Naive thymus-derived CD8-positive, alpha-beta T cell (primary cell): ENCODE measurements at regions not wholly inside any gene's neighbourhood (a gene's known extent, or its start where the extent isn't known, plus 50 kb on each side); places are given as distances from the start of the nearest gene placed in this dataset.
"Not testable (repeated sequence)": the region's sequence is repeated elsewhere in the genome, so short reads cannot be mapped to it uniquely, and the experiment has no call there.

ENCODE experiments used
- ATAC-seq, 2 donors: fragments of 150-1000 bp; cut with Tn5 transposase in 1 of 2; sonication (Bioruptor Pico), chemical (Tn5 transposase) in 1 of 2; 1 replicate in 1 of 2; 2 replicates in 1 of 2; pipeline ENCODE4 v1.10.0; 2021; ENCODE audit warnings: mild to moderate bottlenecking in 2 of 2, moderate library complexity in 2 of 2
- POLR2A ChIA-PET: fragments of 350-600 bp; sonication (Branson Sonifier 250); formaldehyde crosslinking; loops from one replicate; lab custom pipeline; 2021; ENCODE audit warnings: antibody characterized with exemption; lab: Charles Lee
- DNase-seq, 10 donors: peaks; one replicate each; pipeline versions ENCODE4 v3.0.0 to v3.0.0-alpha.2; 2020 to 2022
- H3K27ac Mint-ChIP-seq, 10 donors: one replicate each; pipeline ENCODE4 v1.8.0; 2020 to 2022; ENCODE audit warnings: mild to moderate bottlenecking in 10 of 10, mixed read lengths in 10 of 10, moderate library complexity in 4 of 10, inconsistent platforms in 1 of 10
- H3K27me3 Mint-ChIP-seq, 5 donors: one replicate each; pipeline ENCODE4 v1.8.0; 2021 to 2022; ENCODE audit warnings: mixed read lengths in 5 of 5
- H3K36me3 Mint-ChIP-seq, 3 donors: one replicate each; pipeline ENCODE4 v1.8.0; 2020 to 2022; ENCODE audit warnings: mixed read lengths in 3 of 3, mild to moderate bottlenecking in 2 of 3, inconsistent platforms in 1 of 3
- H3K4me1 Mint-ChIP-seq, 4 donors: one replicate each; pipeline ENCODE4 v1.8.0; 2021 to 2022; ENCODE audit warnings: mixed read lengths in 4 of 4
- H3K4me3 Mint-ChIP-seq, 10 donors: one replicate each; pipeline ENCODE4 v1.8.0; 2020 to 2022; ENCODE audit warnings: mild to moderate bottlenecking in 10 of 10, mixed read lengths in 10 of 10, moderate library complexity in 6 of 10, inconsistent platforms in 1 of 10
- H3K9me3 Mint-ChIP-seq, 9 donors: one replicate each; pipeline ENCODE4 v1.8.0; 2020 to 2022; ENCODE audit warnings: mixed read lengths in 9 of 9, mild to moderate bottlenecking in 3 of 9, inconsistent platforms in 1 of 9, moderate library complexity in 1 of 9

GRCh38 chr1:22210176-22210575 lies 67.3 kb upstream of the WNT4 start:
- no peak overlapping the region for H3K4me3 Mint-ChIP-seq
- H3K27me3 Mint-ChIP-seq = peaks cover 22 to 77% (median 58%) of the 10 kb centered on the region in 5 donors
- H3K4me1 Mint-ChIP-seq = peaks cover 0 to 5% (median 0%) of the 10 kb centered on the region in 4 donors
- DNase-seq = peak in 1 of 10 donors; percentile 26
- POLR2A ChIA-PET = no interaction called here
- ATAC-seq = no peak
- H3K9me3 Mint-ChIP-seq = peaks cover 0 to 3% (median 0%) of the 10 kb centered on the region in 9 donors
- H3K27ac Mint-ChIP-seq = no peak overlapping the region
- no peaks in the 10 kb centered on the region for H3K36me3 Mint-ChIP-seq

- no peaks in the 10 kb centered on the region for H3K36me3 Mint-ChIP-seq
- no peak overlapping the region for H3K4me3 Mint-ChIP-seq
- peaks cover 0 to 5% (median 0%) of the 10 kb centered on the region in 4 donors for H3K4me1 Mint-ChIP-seq
- H3K27me3 Mint-ChIP-seq = peaks cover 22 to 75% (median 54%) of the 10 kb centered on the region in 5 donors
- ATAC-seq (no peak), DNase-seq (peak in 1 of 10 donors; percentile 34)
- POLR2A ChIA-PET = no interaction called here
- H3K27ac Mint-ChIP-seq = no peak overlapping the region
- H3K9me3 Mint-ChIP-seq = peaks cover 0 to 3% (median 0%) of the 10 kb centered on the region in 9 donors
Measured at GRCh38 chr1:22210636-22211035, 67.7 kb upstream of the WNT4 start.

DNA sequence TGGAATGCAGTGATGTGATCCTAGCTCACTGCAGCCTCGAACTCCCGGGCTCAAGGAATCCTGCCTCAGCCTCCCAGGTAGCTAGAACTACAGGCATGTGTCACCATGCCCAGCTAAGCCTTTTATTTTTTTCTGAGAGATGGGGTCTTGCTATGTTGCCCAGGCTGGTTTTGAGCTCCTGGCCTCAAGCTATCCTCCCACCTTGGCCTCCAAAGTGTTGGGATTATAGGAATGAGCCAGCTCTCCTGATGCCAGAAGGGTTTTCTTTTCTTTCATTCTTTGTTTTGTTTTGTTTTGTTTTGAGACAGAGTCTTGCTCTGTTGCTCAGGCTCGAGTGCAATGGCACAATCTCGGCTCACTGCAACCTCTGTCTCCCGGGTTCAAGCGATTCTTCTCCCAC lies 68.6 kb upstream of the WNT4 start:
- ATAC-seq, H3K9me3 Mint-ChIP-seq, H3K4me1 Mint-ChIP-seq, H3K4me3 Mint-ChIP-seq, H3K27ac Mint-ChIP-seq, POLR2A ChIA-PET, DNase-seq, H3K36me3 Mint-ChIP-seq: not testable (repeated sequence)
- peaks cover 21 to 76% (median 55%) of the 10 kb centered on the region in 5 donors for H3K27me3 Mint-ChIP-seq

DNA sequence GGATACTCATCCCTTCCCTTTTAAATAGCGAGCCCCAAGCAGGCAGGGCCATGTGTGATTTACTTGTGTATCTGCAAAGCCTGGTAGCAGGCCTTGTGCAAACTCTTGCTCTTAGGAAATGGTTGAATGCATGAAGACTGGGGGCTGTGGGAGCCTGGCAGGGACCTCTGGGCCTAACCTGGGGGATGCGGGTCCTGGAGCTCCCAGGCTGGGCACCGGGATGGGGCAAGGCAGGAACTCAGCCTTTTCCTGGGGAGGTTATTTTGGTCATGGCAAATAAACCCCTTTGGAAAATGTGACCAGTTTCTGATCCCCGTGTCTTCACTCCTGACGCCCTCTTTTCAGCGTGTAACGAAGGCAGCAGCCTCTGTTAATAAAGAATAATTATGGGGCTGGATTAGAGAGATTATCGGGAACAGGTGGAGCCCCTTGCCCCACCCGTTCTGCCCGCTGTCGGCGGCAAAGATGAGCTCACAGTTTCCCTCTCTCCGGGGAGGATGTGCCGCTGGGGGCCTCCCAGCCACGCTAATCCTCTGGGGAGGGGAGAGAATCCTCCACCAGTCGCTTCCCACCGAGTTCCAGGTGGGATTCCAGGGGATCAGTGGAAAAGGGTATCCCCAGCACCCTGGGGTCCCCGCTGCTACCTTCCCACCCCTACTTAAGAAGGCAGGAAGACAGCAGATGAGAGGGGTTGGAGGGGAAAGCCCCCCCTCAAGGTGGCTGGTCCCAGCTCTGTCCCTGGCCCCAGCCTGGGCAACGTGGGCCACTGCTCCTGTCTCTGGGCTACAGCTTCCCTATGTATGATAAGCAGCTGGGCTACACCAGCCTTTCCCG lies 69.7 kb upstream of the WNT4 start:
- peaks cover 0 to 3% (median 0%) of the 10 kb centered on the region in 4 donors for H3K4me1 Mint-ChIP-seq
- no peak for ATAC-seq
- peaks cover 19 to 65% (median 43%) of the 10 kb centered on the region in 5 donors for H3K27me3 Mint-ChIP-seq
- no peaks in the 10 kb centered on the region for H3K36me3 Mint-ChIP-seq
- H3K27ac Mint-ChIP-seq = no peak overlapping the region
- POLR2A ChIA-PET = no interaction called here
- no peak overlapping the region for H3K4me3 Mint-ChIP-seq
- peaks cover 0 to 3% (median 0%) of the 10 kb centered on the region in 9 donors for H3K9me3 Mint-ChIP-seq
- peak in 1 of 10 donors; percentile 36 for DNase-seq

DNA sequence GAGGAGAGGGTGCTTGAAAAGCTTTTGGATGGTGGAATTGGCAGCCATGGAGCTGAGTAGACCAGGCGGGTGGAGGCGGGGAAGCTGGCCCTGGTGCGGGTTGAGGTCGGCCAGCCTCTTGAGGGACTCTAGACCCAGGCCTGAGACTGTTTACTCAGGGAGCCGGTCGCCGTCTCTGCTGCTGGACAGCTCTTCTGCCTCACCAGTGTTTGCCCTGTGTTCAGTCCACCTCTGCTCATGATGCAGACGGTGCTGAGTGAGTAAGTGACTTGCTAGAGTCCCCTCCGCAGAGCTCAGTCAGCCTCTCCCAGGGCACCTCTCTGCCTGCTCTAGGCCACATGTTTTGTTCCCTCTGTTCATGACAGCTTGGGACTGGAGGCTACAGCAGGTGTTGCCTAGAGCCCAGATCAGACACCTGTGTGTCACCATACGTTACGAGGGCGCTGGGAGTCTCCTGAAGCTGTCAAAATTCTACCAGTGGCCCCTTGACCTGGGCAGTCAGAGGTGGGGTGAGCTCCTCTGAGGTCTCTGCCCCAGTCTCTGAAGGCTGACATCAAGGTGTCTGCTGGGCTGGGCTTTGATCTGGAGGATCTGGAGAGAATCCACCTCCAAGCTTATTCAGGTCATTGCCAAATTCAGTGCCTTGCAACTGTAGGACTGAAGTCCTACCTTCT lies 73.5 kb upstream of the WNT4 start:
- no peak overlapping the region for H3K4me3 Mint-ChIP-seq
- no peaks in the 10 kb centered on the region for H3K9me3 Mint-ChIP-seq
- no peak for ATAC-seq
- POLR2A ChIA-PET = no interaction called here
- H3K36me3 Mint-ChIP-seq = no peaks in the 10 kb centered on the region
- no peak overlapping the region for H3K27ac Mint-ChIP-seq
- H3K4me1 Mint-ChIP-seq = peaks cover 0 to 5% (median 0%) of the 10 kb centered on the region in 4 donors
- DNase-seq = peak in 1 of 10 donors; percentile 48
- peaks cover 9 to 48% (median 27%) of the 10 kb centered on the region in 5 donors for H3K27me3 Mint-ChIP-seq

GRCh38 chr1:22216966-22217365 lies 74.1 kb upstream of the WNT4 start:
- H3K4me3 Mint-ChIP-seq = no peak overlapping the region

GRCh38 chr1:22217811-22218460 lies 75.0 kb upstream of the WNT4 start:
- no peaks in the 10 kb centered on the region for H3K9me3 Mint-ChIP-seq
- POLR2A ChIA-PET = no interaction called here
- no peak for ATAC-seq

More at GRCh38 chr1:22216966-22217365, 74.1 kb upstream of the WNT4 start:
- DNase-seq (peak in 1 of 10 donors; percentile 15), ATAC-seq (no peak)
- Mint-ChIP-seq H3K4me1 (peaks cover 0 to 5% (median 0%) of the 10 kb centered on the region in 4 donors), H3K27me3 (peaks cover 7 to 41% (median 24%) of the 10 kb centered on the region in 5 donors), H3K9me3 (no peaks in the 10 kb centered on the region), H3K36me3 (no peaks in the 10 kb centered on the region), H3K27ac (peak overlapping the region in 1 of 10 donors; percentile 78)
- POLR2A ChIA-PET = no interaction called here

DNA sequence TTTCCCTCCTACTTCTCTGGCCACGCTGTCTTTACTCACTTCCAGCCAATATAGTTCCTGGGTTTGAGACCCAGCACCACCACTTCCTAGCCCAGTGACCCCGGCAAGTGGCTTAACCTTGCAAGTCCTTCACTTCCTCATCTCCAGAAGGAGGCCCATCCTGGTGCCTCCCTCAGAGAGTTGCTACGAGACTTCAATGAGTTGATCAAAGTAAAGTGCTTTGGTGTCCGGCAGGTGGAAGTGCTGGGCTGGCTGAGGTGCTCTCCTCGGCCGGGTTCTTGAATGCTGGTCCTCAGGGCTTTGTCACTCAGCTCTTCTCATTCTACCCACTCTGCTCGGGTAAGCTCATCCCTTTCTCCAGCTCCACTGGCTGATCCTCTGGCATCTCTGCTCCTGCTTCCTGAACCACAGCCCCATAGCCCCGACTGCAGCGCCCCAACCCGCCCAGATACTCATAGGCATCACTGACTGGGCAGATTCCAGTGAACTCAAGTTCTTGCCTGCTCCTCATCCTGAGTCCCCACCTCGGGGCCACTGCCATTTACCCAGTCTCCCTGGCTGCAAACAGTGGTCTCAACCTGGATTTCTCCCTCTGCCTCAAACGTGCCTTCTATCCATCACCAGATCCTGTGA lies 75.8 kb upstream of the WNT4 start:
- peak overlapping the region in 1 of 10 donors; percentile 60 for H3K27ac Mint-ChIP-seq
- H3K36me3 Mint-ChIP-seq = no peaks in the 10 kb centered on the region
- peak overlapping the region in 1 of 10 donors; percentile 73 for H3K4me3 Mint-ChIP-seq
- H3K27me3 Mint-ChIP-seq = peaks cover 3 to 35% (median 16%) of the 10 kb centered on the region in 5 donors
- POLR2A ChIA-PET = no interaction called here
- DNase-seq (peak in 1 of 10 donors; percentile 30), ATAC-seq (no peak)
- peaks cover 0 to 5% (median 0%) of the 10 kb centered on the region in 4 donors for H3K4me1 Mint-ChIP-seq
- no peaks in the 10 kb centered on the region for H3K9me3 Mint-ChIP-seq

More at GRCh38 chr1:22217811-22218460, 75.0 kb upstream of the WNT4 start:
- H3K4me1 Mint-ChIP-seq = peaks cover 0 to 5% (median 0%) of the 10 kb centered on the region in 4 donors
- H3K27me3 Mint-ChIP-seq = peaks cover 3 to 40% (median 20%) of the 10 kb centered on the region in 5 donors
- H3K4me3 Mint-ChIP-seq = no peak overlapping the region
- peak overlapping the region in 1 of 10 donors; percentile 60 for H3K27ac Mint-ChIP-seq
- no peaks in the 10 kb centered on the region for H3K36me3 Mint-ChIP-seq
- peak in 1 of 10 donors; percentile 60 for DNase-seq

- H3K27me3 Mint-ChIP-seq = peaks cover 2 to 33% (median 14%) of the 10 kb centered on the region in 5 donors
- POLR2A ChIA-PET = interaction anchor here (0.5 kb wide), 1 partner anchor 1457 kb away, joined by 3 read pairs; no protein-coding TSS in a partner anchor
- no peak overlapping the region for H3K4me3 Mint-ChIP-seq
- no peak for ATAC-seq
- H3K4me1 Mint-ChIP-seq = peaks cover 0 to 5% (median 0%) of the 10 kb centered on the region in 4 donors
- peaks cover 0 to 5% (median 1%) of the 10 kb centered on the region in 3 donors for H3K36me3 Mint-ChIP-seq
- no peak overlapping the region for H3K27ac Mint-ChIP-seq
- peaks cover 0 to 6% (median 2%) of the 10 kb centered on the region in 9 donors for H3K9me3 Mint-ChIP-seq
- DNase-seq = peak in 1 of 10 donors; percentile 41
Measured at GRCh38 chr1:22221233-22221780, 78.4 kb upstream of the WNT4 start.

DNA sequence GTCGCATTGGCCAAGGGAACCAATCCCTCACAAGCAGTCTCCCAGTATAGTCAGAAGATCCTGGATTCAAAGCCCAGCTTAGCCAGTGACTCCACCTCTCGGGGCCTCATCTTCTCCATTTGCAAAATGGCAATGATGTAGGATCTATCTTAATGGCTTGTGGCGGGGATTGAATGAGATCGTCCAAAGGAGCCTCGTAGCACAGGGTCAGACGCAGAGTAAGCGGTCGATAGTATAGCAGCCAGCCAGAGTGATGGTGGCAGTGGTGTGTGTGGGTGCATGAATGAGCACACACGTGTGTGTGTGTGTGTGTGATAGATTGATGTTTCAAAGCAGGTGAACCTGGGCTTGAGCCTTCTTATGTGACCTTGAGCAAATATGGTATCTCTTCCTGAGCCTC lies 79.8 kb upstream of the WNT4 start:
- POLR2A ChIA-PET = no interaction called here

DNA sequence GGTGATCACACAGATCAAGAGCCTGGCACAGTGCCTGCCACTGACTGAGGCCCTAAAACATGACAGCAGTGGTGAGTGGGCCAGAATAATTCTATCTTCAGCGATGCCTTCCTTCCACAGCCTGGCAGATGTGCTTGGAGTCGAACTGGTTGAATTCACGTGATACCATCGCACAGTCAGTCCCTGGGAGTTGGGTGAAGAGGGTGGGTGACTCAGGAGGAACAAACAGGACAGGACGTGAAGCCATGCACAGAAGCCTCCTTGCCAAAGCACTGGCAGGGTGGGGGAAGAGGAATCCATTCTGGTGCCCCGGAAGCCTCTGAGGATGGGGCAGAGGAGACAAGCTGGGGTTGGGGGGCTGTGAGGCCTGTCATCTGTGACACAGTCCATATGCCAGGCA lies 80.3 kb upstream of the WNT4 start:
- Mint-ChIP-seq H3K4me1 (peaks cover 0 to 5% (median 0%) of the 10 kb centered on the region in 4 donors), H3K27ac (no peak overlapping the region), H3K4me3 (no peak overlapping the region), H3K9me3 (peaks cover 0 to 6% (median 2%) of the 10 kb centered on the region in 9 donors), H3K36me3 (peaks cover 0 to 5% (median 1%) of the 10 kb centered on the region in 3 donors), H3K27me3 (peaks cover 2 to 32% (median 13%) of the 10 kb centered on the region in 5 donors)
- ATAC-seq (no peak), DNase-seq (peak in 1 of 10 donors; percentile 32)
- POLR2A ChIA-PET = no interaction called here

More for the DNA sequence above, 79.8 kb upstream of the WNT4 start:
- Mint-ChIP-seq H3K4me3 (no peak overlapping the region), H3K4me1 (peaks cover 0 to 5% (median 0%) of the 10 kb centered on the region in 4 donors), H3K36me3 (peaks cover 0 to 5% (median 1%) of the 10 kb centered on the region in 3 donors), H3K27me3 (peaks cover 2 to 32% (median 13%) of the 10 kb centered on the region in 5 donors), H3K9me3 (peaks cover 0 to 6% (median 2%) of the 10 kb centered on the region in 9 donors), H3K27ac (no peak overlapping the region)
- peak in 1 of 10 donors; percentile 11 for DNase-seq
- ATAC-seq = no peak
